Activated naive CD8-positive, alpha-beta T cell treated with anti-CD3 and anti-CD28 coated beads, Interleukin-2, amount 50 U/mL, for 16 hours (primary cell): ENCODE measurements at regions not wholly inside any gene's neighbourhood (a gene's known extent, or its start where the extent isn't known, plus 50 kb on each side); places are given as distances from the start of the nearest gene placed in this dataset.
"Not testable (repeated sequence)": the region's sequence is repeated elsewhere in the genome, so short reads cannot be mapped to it uniquely, and the experiment has no call there.

Source experiments
- DNase-seq: peaks from one replicate; pipeline ENCODE4 v3.0.0-alpha.2; 2020; ENCODE audit warnings: low read depth, low spot score

GRCh38 chr10:9470581-9470980 lies 1416.1 kb downstream of the GATA3 start:
- no peak for DNase-seq

GRCh38 chr10:9501944-9502343 lies 1447.5 kb downstream of the GATA3 start:
- no peak for DNase-seq

DNA sequence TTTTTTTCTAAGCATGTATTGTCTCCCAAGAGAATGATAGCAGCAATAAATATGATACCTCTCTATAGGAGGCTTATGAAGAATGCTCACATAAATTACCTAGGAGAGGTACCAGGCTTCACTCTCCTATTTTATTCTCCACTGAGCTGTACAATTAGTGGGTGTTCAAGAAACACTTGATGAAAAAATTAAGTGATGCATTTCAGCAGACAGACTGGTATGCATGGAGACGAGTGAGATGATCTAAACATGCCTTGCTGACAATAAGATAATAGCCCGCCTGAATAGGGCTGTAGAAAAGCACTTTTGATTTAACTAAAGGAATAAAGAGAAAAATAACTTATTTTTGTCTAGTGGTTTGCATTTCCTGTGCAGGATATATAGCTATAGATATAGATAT lies 1449.7 kb downstream of the GATA3 start:
- DNase-seq = no peak

GRCh38 chr10:9505546-9505945 lies 1451.1 kb downstream of the GATA3 start:
- no peak for DNase-seq

GRCh38 chr10:9508606-9509005 lies 1454.1 kb downstream of the GATA3 start:
- no peak for DNase-seq

DNA sequence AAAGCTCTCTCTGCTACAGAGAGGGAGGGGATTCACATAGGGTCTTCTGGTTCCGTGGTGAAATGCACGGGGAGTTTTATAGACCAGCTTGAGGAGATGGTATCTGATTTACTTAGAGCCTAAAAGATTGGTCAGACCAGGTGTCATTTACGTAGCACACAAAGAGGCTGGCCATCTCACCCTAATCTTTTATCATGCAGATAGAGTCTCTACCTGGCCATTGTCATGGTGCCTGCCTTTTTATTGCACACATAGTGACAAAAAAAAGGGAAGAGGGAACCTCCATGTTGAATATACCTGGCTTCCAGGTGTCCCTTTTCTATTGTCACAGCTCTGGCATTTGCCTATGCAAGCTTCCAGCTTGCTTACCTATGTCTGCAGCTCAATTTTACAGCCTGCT lies 1456.1 kb downstream of the GATA3 start:
- DNase-seq = no peak

DNA sequence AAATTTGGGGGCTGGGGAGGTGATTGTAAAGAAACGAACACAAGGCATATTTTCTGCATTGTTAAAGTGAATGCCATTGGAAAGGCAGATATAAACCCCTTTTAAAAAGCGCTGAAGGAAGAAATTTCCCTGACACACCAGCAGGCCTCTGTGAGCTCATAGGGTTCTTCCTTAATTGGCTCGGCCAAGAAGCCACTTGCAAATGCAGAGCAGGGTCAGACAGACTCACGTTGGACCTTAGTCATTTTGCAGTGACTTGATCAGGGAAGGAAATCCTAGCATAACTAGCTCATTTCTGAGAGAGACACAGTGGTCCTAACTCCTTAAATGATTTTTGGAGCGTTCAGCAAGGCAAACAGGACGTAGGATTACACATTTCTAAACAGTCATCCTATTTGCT lies 1461.4 kb downstream of the GATA3 start:
- DNase-seq = no peak

DNA sequence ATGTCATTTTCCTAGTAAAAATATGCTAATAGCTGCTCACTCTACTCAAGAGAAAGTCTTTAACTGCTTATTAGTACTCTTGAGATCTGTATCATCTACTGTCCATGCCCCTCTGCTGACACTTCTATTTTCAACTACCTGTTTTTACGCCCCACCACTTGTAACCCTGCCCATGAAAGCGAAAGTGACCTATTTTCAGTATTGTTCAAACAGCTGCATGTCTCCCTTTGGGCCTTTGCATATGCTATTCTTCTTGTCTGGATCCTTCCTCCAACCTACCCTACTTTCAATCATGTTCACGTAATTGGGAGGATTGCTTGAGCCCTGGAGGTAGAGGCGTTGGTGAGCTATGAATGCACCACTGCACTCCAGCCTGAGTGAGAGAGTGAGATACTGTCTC lies 1481.3 kb downstream of the GATA3 start:
- no peak for DNase-seq

DNA sequence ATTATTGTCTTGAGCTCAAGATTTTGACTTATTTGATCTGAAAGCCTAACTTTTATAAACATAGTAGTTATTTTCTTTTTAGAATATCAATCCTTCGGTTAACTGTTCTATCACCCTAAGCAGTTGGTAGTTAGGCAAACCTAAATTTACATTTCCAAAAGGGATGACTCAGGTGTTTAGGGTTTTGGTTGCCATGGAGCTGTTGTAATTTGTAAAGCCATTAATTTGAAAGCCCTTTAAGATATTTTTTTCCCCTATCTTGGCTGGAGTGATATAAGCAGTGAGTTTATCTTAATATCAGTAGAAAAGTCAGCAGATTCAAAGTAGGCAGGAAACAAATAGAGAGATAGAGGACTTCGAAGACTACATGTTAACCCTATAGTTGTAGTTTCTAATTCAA lies 1472.6 kb upstream of the CELF2 start:
- DNase-seq = no peak

GRCh38 chr10:9547936-9548904 lies 1469.5 kb upstream of the CELF2 start:
- no peak for DNase-seq

GRCh38 chr10:9550810-9551209 lies 1466.9 kb upstream of the CELF2 start:
- no peak for DNase-seq

GRCh38 chr10:9554321-9554720 lies 1463.4 kb upstream of the CELF2 start:
- no peak for DNase-seq

- DNase-seq = no peak
These were observed 1456.7 kb upstream of the CELF2 start for GRCh38 chr10:9560976-9561375.

DNA sequence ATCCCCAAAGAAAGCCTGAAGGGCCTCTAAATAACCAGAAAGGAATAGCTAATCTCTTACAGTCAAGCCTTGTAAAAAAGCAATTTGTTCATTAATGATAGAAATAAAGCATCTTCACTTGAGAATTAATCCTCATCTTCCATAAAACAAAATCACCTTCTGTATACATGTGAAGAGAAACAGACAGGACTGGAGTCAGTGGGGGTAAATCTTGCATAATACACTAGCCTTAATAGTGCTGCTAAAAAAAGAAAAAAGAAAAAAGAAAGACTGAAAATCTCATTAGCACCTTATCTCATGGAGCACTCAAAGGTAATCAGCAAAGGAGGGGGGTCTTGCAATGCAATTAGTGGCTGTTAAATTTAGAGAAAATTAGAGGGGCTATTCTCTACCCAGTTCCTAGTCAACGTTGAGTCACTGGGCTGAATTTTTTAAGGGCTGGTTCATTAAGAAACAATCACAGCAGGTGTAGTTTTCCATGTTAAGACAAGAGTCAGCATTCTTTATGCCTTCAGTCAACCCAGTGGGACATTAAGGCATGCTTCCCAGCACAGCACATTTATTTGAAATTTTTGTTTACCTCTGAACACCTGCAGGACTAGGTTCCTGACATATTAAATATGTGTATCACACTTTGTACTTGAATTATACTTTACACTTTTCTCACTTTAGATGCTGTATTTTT lies 1455.7 kb upstream of the CELF2 start:
- no peak for DNase-seq

GRCh38 chr10:9577746-9578145 lies 1439.9 kb upstream of the CELF2 start:
- no peak for DNase-seq

GRCh38 chr10:9579110-9579705 lies 1438.5 kb upstream of the CELF2 start:
- DNase-seq = no peak

DNA sequence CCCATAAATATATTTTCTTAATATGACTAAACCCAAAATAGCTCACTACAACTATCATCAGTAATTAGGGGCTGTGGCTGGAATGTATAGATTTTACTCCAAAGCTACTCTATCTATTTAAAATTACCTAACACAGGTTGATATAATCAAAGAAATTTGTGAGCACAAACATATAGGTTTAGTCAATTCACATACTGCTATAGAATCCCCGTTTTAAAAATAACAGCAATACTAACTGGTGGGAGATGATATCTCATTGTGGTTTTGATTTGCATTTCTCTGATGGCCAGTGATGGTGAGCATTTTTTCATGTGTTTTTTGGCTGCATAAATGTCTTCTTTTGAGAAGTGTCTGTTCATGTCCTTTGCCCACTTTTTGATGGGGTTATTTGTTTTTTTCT lies 1434.9 kb upstream of the CELF2 start:
- not testable (repeated sequence) for DNase-seq

GRCh38 chr10:9596368-9596920 lies 1421.2 kb upstream of the CELF2 start:
- no peak for DNase-seq

GRCh38 chr10:9602998-9603397 lies 1414.7 kb upstream of the CELF2 start:
- no peak for DNase-seq

DNA sequence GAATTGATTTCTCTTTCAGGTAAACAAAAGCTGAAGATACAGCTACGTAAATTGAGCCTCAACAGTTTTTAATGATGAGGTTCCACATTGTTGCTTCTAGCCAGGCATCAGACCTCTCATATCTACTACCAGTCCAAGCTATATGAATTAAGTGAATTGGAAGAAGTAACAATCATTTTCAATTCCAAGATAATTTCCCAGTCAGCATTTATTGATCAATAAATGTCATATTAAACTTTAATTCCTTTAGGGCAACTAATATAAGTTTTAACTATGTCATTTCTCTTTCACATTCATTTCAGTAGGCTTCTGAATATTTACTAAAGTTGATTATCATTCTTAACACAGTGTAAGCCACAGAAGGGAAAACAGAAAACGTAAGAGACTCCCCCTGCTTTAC lies 1413.7 kb upstream of the CELF2 start:
- no peak for DNase-seq

GRCh38 chr10:9605231-9605630 lies 1412.4 kb upstream of the CELF2 start:
- no peak for DNase-seq

DNA sequence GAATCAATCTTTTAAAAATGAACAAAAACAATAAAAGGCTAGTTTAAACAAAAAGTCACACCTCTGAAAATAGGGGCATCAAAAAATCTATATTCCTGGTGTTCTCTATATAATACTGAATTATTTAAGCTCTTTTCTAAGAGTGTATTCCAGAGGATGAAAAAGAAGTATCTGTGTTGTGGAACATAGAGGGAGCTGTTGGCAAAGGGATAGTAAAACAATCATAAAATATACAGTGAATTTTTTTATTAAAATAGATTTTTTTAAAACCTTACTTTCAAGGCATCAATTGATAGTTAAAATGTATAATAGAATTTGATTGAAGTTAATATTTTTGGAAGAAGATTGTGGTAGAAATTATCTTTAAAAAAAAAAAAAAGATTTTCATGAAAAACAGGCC lies 1409.1 kb upstream of the CELF2 start:
- no peak for DNase-seq
